HepG2 (cell line): ENCODE measurements at regions not wholly inside any gene's neighbourhood (a gene's known extent, or its start where the extent isn't known, plus 50 kb on each side); places are given as distances from the start of the nearest gene placed in this dataset.

Experiments used
- ATAC-seq: fragments of 200-7000 bp; cut with Tn5 transposase; 3 replicates; pipeline ENCODE4 v1.9.1; 2020; ENCODE audit warnings: mild to moderate bottlenecking, moderate library complexity
- BruUV-seq: library from RNA; stranded (reverse); fragments of 400-500 nt; replicated peaks from 2 replicates; lab custom pipeline; 2021; lab: Mats Ljungman, UMichigan
- CTCF ChIA-PET: fragments of 300-600 bp; formaldehyde crosslinking; extraction: SDS; loops from one replicate; lab custom pipeline; 2021; ENCODE audit warnings: low total read pairs, inconsistent platforms, low intra/inter-chr PET ratio; lab: Yijun Ruan, JAX
- POLR2A ChIA-PET: fragments of 350-600 bp; sonication (Branson Sonifier 250); formaldehyde crosslinking; loops from one replicate; lab custom pipeline; 2020; ENCODE audit warnings: antibody characterized with exemption, inconsistent platforms; lab: Yijun Ruan, JAX
- DNase-seq: peaks from one replicate; pipeline ENCODE4 v3.0.0-alpha.2; 2015; ENCODE audit warnings: low spot score
- FAIRE-seq: peaks from 3 replicates; lab custom pipeline; 2011; peaks lifted over from hg19 to GRCh38; lab: Jason Lieb, UNC
- H2AFZ ChIP-seq: one replicate; pipeline ENCODE4 v1.6.1; 2011; ENCODE audit warnings: low read length, inconsistent platforms
- H3K27ac ChIP-seq: fragments of 300-600 bp; 3 replicates; pipeline ENCODE4 v1.8.0; 2011; ENCODE audit warnings: mixed run types, mild to moderate bottlenecking, mixed read lengths, low read length, inconsistent platforms; ENCODE audit not compliant: insufficient read depth; ENCODE audit errors: extremely low read length
- H3K27me3 ChIP-seq, 2 experiments: fragments of 200-600 bp in 1 of 2; 2 replicates in 1 of 2; 3 replicates in 1 of 2; pipeline versions ENCODE4 v1.6.0 to v1.8.0; 2011; ENCODE audit warnings: low read length in 2 of 2, mild to moderate bottlenecking in 2 of 2, moderate library complexity in 2 of 2, inconsistent platforms in 1 of 2; ENCODE audit not compliant: insufficient read depth in 2 of 2, control insufficient read depth in 1 of 2
- H3K36me3 ChIP-seq, 2 experiments: fragments of 200-600 bp in 1 of 2; replicated peaks in 1 of 2; 2 replicates in 1 of 2; 3 replicates in 1 of 2; pipeline versions ENCODE4 v1.5.1 to v1.8.0; 2011; ENCODE audit warnings: low read length in 2 of 2, inconsistent platforms in 1 of 2; ENCODE audit not compliant: insufficient read depth in 2 of 2, control insufficient read depth in 1 of 2
- H3K4me1 ChIP-seq: 2 replicates; pipeline ENCODE4 v1.5.1; 2012; ENCODE audit warnings: low read length, inconsistent platforms; ENCODE audit not compliant: insufficient read depth
- H3K4me2 ChIP-seq: 2 replicates; pipeline ENCODE4 v1.6.0; 2011; ENCODE audit warnings: low read depth, low read length, inconsistent platforms
- H3K4me3 ChIP-seq, 3 experiments: fragments of 200-600 bp in 1 of 3; sonication (generic), shearing (Covaris generic) in 1 of 3; replicated peaks in 1 of 3; 2 replicates each; pipeline ENCODE4 v1.5.1; 2011 to 2016; ENCODE audit warnings: low read length in 3 of 3, inconsistent platforms in 2 of 3, low read depth in 2 of 3, mild to moderate bottlenecking in 2 of 3, control low read depth in 1 of 3, mixed read lengths in 1 of 3; ENCODE audit not compliant: insufficient read depth in 1 of 3
- H3K79me2 ChIP-seq: one replicate; pipeline ENCODE4 v1.6.1; 2011; ENCODE audit warnings: low read length, inconsistent platforms; ENCODE audit not compliant: insufficient read depth
- H3K9ac ChIP-seq: 2 replicates; pipeline ENCODE4 v1.6.0; 2011; ENCODE audit warnings: mild to moderate bottlenecking, low read depth, low read length, inconsistent platforms; ENCODE audit not compliant: insufficient read depth
- H3K9me3 ChIP-seq: 2 replicates; pipeline ENCODE4 v1.5.1; 2012; ENCODE audit warnings: mild to moderate bottlenecking, low read length
- H4K20me1 ChIP-seq: 2 replicates; pipeline ENCODE4 v1.6.0; 2011; ENCODE audit warnings: inconsistent platforms, mild to moderate bottlenecking, low read length, moderate library complexity; ENCODE audit not compliant: insufficient read depth
- GRHL1 ChIP-seq: sonication (generic); formaldehyde crosslinking; conservative IDR thresholded peaks from 2 replicates; pipeline ENCODE4 v1.8.0; 2022; ENCODE audit warnings: missing genetic modification reagents
- HINFP ChIP-seq: sonication (generic); formaldehyde crosslinking; IDR thresholded peaks from 2 replicates; pipeline ENCODE4 v1.4.0; 2020; ENCODE audit warnings: low read depth, mild to moderate bottlenecking, missing genetic modification reagents
- MAX ChIP-seq: IDR thresholded peaks from 2 replicates; pipeline ENCODE4 v1.6.1; 2012; ENCODE audit warnings: inconsistent platforms
- MLX ChIP-seq: IDR thresholded peaks from 2 replicates; pipeline ENCODE4 v1.6.1; 2016
- SAFB2 ChIP-seq: sonication (generic); formaldehyde crosslinking; IDR thresholded peaks from 2 replicates; pipeline ENCODE4 v1.5.1; 2020; ENCODE audit warnings: missing genetic modification reagents, low read depth, mild to moderate bottlenecking, borderline replicate concordance
- SNAI1 ChIP-seq: sonication (generic); formaldehyde crosslinking; IDR thresholded peaks from 2 replicates; pipeline ENCODE4 v1.5.0; 2020; ENCODE audit warnings: mild to moderate bottlenecking, missing genetic modification reagents, borderline replicate concordance
- ZNF274 ChIP-seq: sonication (generic); formaldehyde crosslinking; IDR thresholded peaks from 2 replicates; pipeline ENCODE4 v1.5.1; 2020; ENCODE audit warnings: mild to moderate bottlenecking, missing genetic modification reagents
- ZNF574 ChIP-seq: sonication (generic); formaldehyde crosslinking; IDR thresholded peaks from 2 replicates; pipeline ENCODE4 v1.4.0; 2020; ENCODE audit warnings: missing genetic modification reagents
- ZNF644 ChIP-seq: IDR thresholded peaks from 2 replicates; pipeline ENCODE4 v1.6.1; 2016; ENCODE audit warnings: low read depth
- ZNF672 ChIP-seq: sonication (generic); formaldehyde crosslinking; IDR thresholded peaks from 2 replicates; pipeline ENCODE4 v1.8.1; 2022; ENCODE audit warnings: missing genetic modification reagents
- ZNF709 ChIP-seq: sonication (generic); formaldehyde crosslinking; IDR thresholded peaks from 2 replicates; pipeline ENCODE4 v1.5.0; 2020; ENCODE audit warnings: mild to moderate bottlenecking, missing genetic modification reagents
- WGBS: methylation state at CpG from one replicate; pipeline ENCODE4 v1.1.6; 2017; ENCODE audit warnings: low lambda C conversion rate; 5-methylcytosine and 5-hydroxymethylcytosine counted together
- in situ Hi-C: cut with HindIII; loops from 2 replicates; pipeline ENCODE4 v1.10.0; 2017; ENCODE audit warnings: low pct_unique_long_range_greater_than_20kb; ENCODE audit not compliant: extremely low pct_ligation_motif_present
- intact Hi-C: fragments of 100-400 bp; cut with micrococcal nuclease; formaldehyde crosslinking; loops from one replicate; pipeline ENCODE4 v1.10.0; 2022; ENCODE audit not compliant: unreplicated experiment

- no TSS peak for BruUV-seq
- CTCF ChIA-PET = no interaction called here
- WGBS = under 1% methylated on average over 3 of the region's 3 CpGs
Measured at GRCh38 chr9:71393005-71393404, 271.6 kb upstream of the TRPM3 start.

More at GRCh38 chr9:71393005-71393404, 271.6 kb upstream of the TRPM3 start:
- Histone ChIP-seq H2AFZ (no peak overlapping the region), H4K20me1 (no peaks in the 10 kb centered on the region), H3K79me2 (no peaks in the 10 kb centered on the region), H3K4me1 (no peaks in the 10 kb centered on the region), H3K27ac (no peak overlapping the region), H3K9me3 (no peaks in the 10 kb centered on the region), H3K36me3 (no peaks in the 10 kb centered on the region), H3K4me3 (no peak overlapping the region), H3K9ac (no peak overlapping the region), H3K27me3 (no peaks in the 10 kb centered on the region), H3K4me2 (no peak overlapping the region)
- TF ChIP-seq MLX (CRISPR knock-in tag) = no peak
- TF ChIP-seq ZNF644 (CRISPR knock-in tag) = no peak
- TF ChIP-seq SAFB2 (CRISPR knock-in tag) = no peak
- no peak for TF ChIP-seq GRHL1 (CRISPR knock-in tag)
- no peak for TF ChIP-seq ZNF574
- no peak for TF ChIP-seq ZNF709 (CRISPR knock-in tag)
- no peak for TF ChIP-seq HINFP
- TF ChIP-seq ZNF672 = no peak
- no peak for TF ChIP-seq MAX
- TF ChIP-seq ZNF274 (CRISPR knock-in tag) = no peak
- TF ChIP-seq SNAI1 (CRISPR knock-in tag) = no peak
- FAIRE-seq (no peak), ATAC-seq (no peak), DNase-seq (no peak)
- POLR2A ChIA-PET = no interaction called here
- intact Hi-C loops = no loop called here
- in situ Hi-C loops = no loop called here
